AG04449 (cell line): ENCODE measurements at regions not wholly inside any gene's neighbourhood (a gene's known extent, or its start where the extent isn't known, plus 50 kb on each side); places are given as distances from the start of the nearest gene placed in this dataset.

Source experiments
- CTCF ChIA-PET: fragments of 350-600 bp; formaldehyde crosslinking; extraction: SDS; loops from one replicate; lab custom pipeline; 2021; ENCODE audit warnings: antibody characterized with exemption; lab: Yijun Ruan, JAX
- POLR2A ChIA-PET: fragments of 400-600, 350-600 bp; formaldehyde crosslinking; extraction: SDS; loops from one replicate; lab custom pipeline; 2020; ENCODE audit warnings: antibody characterized with exemption, inconsistent platforms; lab: Yijun Ruan, JAX
- DNase-seq: peaks from one replicate; pipeline ENCODE4 v3.0.0-alpha.2; 2010; ENCODE audit warnings: low read depth, low spot score
- H3K4me3 ChIP-seq: 2 replicates; pipeline ENCODE4 v1.5.1; 2011; ENCODE audit warnings: low read depth, mild to moderate bottlenecking, control low read depth, low read length
- TF ChIP-seq, protein P1 (sequence below): IDR thresholded peaks from one replicate; pipeline ENCODE4 v1.5.1; 2011; ENCODE audit warnings: mild to moderate bottlenecking, moderate library complexity, low read length, control low read depth, inconsistent platforms; ENCODE audit not compliant: insufficient read depth; ENCODE audit errors: missing control alignments

DNA sequence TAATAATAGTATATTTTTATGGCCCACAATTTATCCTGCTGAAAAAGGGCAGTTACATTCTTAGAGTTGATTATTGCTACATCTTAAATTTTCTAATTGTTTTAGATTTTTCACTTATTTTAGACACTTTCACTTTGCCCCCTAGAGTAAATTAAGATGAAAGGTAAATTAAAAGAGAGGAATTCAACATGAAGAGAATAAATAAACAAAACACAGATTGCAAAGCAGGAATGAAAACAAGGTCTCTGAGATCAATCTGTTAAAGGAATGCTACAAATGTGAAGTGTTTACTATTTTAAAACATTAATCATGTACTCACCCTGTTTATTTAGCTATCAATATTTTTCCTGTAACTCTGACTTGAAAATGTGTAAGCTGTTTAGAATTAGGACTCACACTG lies 113.5 kb upstream of the ETAA1 start:
- CTCF ChIA-PET = interaction anchor here (1.0 to 2.0 kb wide), 5 partner anchors 9 to 46 kb away, joined by 3 to 8 read pairs (median 4); no protein-coding TSS in a partner anchor
- no peak overlapping the region for H3K4me3 ChIP-seq
- TF ChIP-seq, protein P1, sequence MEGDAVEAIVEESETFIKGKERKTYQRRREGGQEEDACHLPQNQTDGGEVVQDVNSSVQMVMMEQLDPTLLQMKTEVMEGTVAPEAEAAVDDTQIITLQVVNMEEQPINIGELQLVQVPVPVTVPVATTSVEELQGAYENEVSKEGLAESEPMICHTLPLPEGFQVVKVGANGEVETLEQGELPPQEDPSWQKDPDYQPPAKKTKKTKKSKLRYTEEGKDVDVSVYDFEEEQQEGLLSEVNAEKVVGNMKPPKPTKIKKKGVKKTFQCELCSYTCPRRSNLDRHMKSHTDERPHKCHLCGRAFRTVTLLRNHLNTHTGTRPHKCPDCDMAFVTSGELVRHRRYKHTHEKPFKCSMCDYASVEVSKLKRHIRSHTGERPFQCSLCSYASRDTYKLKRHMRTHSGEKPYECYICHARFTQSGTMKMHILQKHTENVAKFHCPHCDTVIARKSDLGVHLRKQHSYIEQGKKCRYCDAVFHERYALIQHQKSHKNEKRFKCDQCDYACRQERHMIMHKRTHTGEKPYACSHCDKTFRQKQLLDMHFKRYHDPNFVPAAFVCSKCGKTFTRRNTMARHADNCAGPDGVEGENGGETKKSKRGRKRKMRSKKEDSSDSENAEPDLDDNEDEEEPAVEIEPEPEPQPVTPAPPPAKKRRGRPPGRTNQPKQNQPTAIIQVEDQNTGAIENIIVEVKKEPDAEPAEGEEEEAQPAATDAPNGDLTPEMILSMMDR = no peak
- DNase-seq = no peak
- POLR2A ChIA-PET = interaction anchor here (0.6 kb wide), 1 partner anchor 25 kb away, joined by 3 read pairs; no protein-coding TSS in a partner anchor

DNA sequence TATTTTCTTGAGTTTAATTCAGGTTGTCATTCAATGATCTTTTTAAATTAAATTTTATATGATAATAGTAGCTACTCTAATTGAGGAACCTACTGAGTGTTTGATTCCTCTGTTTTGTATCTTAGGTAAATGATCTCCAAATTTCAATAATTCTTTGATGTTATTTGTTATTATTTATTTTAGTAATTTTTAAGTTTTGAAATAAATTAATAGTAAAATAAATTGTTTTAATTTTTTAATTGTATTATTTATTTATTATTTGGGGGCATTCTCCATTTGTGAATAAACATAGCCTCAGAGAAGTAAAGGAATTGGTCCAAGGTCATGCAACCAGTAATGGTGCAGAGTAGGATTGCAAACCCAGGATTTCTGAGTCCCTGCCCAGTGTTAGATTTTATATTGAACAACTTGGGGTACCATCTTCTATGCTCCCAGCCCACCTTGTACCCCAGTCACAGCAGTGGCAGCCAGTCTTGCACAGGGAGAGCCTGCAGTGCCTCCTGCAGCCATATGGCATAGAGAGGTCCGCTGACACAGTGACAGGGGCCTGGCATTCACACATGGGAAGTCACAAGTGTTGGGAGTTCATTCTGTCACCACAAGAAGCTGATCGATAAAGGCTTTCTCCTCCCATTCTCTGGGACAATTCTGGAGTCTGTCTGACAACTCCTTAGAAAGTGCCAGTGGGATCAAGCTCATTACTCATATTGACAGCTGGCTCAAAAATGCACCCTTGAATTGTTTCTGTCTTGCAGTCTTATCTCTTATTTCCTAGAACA lies 110.0 kb upstream of the ETAA1 start:
- POLR2A ChIA-PET = no interaction called here
- no peak overlapping the region for H3K4me3 ChIP-seq
- CTCF ChIA-PET = interaction anchor here (1.4 kb wide), 1 partner anchor 364 kb away, joined by 4 read pairs; no protein-coding TSS in a partner anchor
- TF ChIP-seq, protein P1 = no peak
- DNase-seq = no peak

DNA sequence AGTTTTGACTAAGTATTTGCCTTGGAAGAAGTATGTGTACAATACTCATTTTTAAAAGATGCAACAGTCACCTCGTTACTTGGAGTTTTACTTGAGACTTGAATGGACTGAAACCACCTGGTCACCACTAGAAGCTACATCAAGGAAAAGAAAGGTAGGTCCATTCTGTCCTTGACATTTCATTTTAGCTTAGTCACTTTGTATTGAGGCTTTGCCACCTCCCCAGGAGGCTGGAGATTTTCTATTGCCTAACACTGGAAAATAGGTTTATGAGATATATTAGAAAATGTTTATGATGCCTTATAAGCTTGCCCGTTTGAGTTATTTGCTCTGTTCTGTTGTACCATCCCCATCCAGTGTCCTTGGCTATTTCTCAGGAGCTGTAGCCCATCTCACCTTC lies 107.9 kb upstream of the ETAA1 start:
- ChIA-PET CTCF (no interaction called here), POLR2A (no interaction called here)
- DNase-seq = no peak
- no peak overlapping the region for H3K4me3 ChIP-seq
- TF ChIP-seq, protein P1 = no peak

DNA sequence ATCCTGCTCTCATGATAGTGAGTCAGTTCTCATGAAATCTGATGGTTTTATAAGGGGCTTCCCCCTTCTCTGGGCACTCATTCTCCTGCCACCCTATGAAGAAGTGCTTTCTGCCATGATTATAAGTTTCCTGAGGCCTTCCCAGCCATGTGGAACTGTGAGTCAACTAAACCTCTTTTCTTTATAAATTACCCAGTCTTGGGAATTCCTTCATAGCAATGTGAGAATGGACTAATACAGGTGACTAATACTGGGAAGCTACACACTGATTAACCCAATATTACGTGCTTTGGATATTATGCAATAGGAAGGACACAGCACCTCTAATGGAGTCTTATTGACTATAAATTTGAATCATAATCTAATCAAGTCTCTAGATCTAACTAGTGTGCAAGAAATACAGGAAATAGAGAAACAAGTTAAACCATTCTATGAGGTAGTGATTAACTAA lies 107.2 kb upstream of the ETAA1 start:
- POLR2A ChIA-PET = interaction anchor here (1.0 to 1.4 kb wide), 4 partner anchors 29 to 450 kb away, joined by 3 to 6 read pairs (median 4); no protein-coding TSS in a partner anchor

DNA sequence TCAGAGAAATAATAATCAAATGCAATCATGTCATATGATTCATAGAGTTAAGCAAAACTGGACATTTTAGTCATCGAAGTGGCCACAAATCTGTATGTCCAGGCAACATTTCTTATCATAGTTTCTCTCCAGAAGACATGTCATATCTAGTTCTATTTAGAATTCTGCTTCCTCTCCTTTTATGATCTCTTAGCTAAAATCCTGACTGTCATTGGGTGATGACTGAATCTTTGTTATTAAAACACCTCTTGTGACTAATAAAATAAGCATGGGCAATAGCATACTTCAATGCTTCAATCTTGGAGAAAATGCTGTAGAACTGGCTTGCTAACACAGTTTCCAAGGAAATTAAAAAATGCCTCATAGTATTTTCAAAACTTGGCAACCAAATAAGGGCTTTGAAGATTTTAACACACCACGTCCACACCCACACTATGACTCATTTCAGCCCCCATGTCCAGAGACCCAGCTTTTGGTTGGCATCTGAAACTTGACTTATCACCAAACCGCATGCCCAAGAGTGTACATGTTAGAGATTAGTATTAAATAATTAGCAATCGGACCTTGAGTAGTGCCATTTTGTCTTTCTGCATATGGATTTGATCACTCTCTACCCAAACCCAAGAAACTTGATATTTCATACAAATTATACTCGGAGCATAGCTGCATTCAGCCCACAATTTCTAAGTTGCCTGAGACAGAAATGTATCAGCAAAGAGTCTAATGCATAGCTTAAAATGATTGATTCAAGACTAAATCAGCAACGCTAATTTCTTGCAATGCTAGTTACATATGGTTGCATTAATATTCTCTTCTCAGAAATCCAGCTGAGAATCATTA lies 106.5 kb upstream of the ETAA1 start:
- CTCF ChIA-PET = no interaction called here
- DNase-seq = peak; percentile 59
- TF ChIP-seq, protein P1 = no peak
- no peak overlapping the region for H3K4me3 ChIP-seq
- POLR2A ChIA-PET = interaction anchor here (1.0 to 1.4 kb wide), 4 partner anchors 30 to 451 kb away, joined by 3 to 6 read pairs (median 4); no protein-coding TSS in a partner anchor

More for the DNA sequence above, 107.2 kb upstream of the ETAA1 start:
- H3K4me3 ChIP-seq = no peak overlapping the region
- TF ChIP-seq, protein P1 = no peak
- CTCF ChIA-PET = no interaction called here
- DNase-seq = peak; percentile 72
